Thoracic aorta (tissue), 2 donors: ENCODE measurements at regions not wholly inside any gene's neighbourhood (a gene's known extent, or its start where the extent isn't known, plus 50 kb on each side); places are given as distances from the start of the nearest gene placed in this dataset.

Experiments used
- ATAC-seq: fragments of 150-250 bp; one replicate; pipeline ENCODE4 v1.8.0; 2017; ENCODE audit warnings: low read depth; ENCODE audit not compliant: insufficient number of reproducible peaks, low FRiP score
- DNase-seq: peaks from one replicate; pipeline ENCODE4 v3.0.0-alpha.2; 2020; ENCODE audit warnings: low spot score
- H3K27ac ChIP-seq, 2 donors: fragments of 200-600 bp; sonication (generic); 1 replicate in 1 of 2; 2 replicates in 1 of 2; pipeline ENCODE4 v1.5.1; 2016; ENCODE audit warnings: mild to moderate bottlenecking in 2 of 2, moderate library complexity in 2 of 2
- H3K27me3 ChIP-seq: fragments of 200-600 bp; sonication (generic); replicated peaks from 2 replicates; pipeline ENCODE4 v1.6.0; 2016; ENCODE audit warnings: mild to moderate bottlenecking; ENCODE audit not compliant: insufficient read depth
- H3K36me3 ChIP-seq: fragments of 200-600 bp; sonication (generic); one replicate; pipeline ENCODE4 v1.5.1; 2016
- H3K4me1 ChIP-seq, 2 donors: fragments of 200-600 bp; sonication (generic); 1 replicate in 1 of 2; 2 replicates in 1 of 2; pipeline versions ENCODE4 v1.5.1 to v1.6.0; 2016; ENCODE audit warnings: low read depth in 2 of 2, mild to moderate bottlenecking in 1 of 2; ENCODE audit not compliant: control insufficient read depth in 1 of 2
- H3K4me3 ChIP-seq: fragments of 200-600 bp; sonication (generic); 2 replicates; pipeline ENCODE4 v1.5.1; 2016; ENCODE audit warnings: mild to moderate bottlenecking
- H3K9me3 ChIP-seq: fragments of 200-600 bp; sonication (generic); 2 replicates; pipeline ENCODE4 v1.5.1; 2016
- CTCF ChIP-seq: fragments of 200-600 bp; sonication (generic); IDR thresholded peaks from one replicate; pipeline ENCODE4 v1.5.1; 2019; ENCODE audit warnings: antibody characterized with exemption

DNA sequence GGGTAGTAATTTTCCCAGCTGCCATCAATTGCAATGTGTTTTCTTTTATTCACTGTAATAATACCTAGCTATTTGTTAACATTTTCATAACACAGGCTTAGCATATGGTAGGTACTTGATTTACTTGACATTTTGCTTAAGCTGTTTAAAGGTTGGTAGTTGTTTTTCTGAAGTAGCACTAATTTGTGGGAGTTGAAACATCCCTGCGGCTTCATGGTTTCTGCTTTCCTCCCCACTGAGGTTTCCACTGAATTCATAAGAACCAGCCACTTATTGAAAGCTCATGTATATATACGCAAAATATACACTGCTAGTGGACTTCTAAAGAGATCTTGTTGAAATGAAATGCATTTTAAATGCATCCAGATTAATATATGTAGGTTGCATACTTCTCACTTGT is 559.9 kb downstream of the TLE4 start:
- no peaks in the 10 kb centered on the region for H3K4me1 ChIP-seq
- DNase-seq (no peak), ATAC-seq (no peak)
- no peaks in the 10 kb centered on the region for H3K9me3 ChIP-seq
- no peaks in the 10 kb centered on the region for H3K27me3 ChIP-seq
- H3K36me3 ChIP-seq = no peaks in the 10 kb centered on the region
- no peak overlapping the region for H3K27ac ChIP-seq
- no peak for TF ChIP-seq CTCF
- no peak overlapping the region for H3K4me3 ChIP-seq

DNA sequence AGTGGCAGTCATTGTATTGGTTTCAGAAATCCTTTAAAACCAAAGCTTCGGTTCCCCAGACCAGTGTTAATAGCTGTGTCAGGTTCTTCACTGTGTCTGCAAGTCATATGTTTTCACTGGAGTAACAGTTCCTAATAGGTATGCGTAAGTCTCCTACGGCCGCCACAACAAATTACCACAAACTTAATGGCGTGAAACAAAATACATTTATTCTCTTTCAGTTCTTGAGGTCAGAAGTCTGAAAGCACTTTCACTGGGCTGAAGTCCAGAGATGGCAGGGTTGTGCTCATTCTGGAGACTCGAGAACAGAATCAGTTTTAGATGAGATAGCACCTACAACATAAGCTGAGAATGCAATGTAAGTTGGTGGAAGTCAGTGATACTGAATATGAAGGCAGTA is 556.2 kb downstream of the TLE4 start:
- DNase-seq = no peak
- Histone ChIP-seq H3K4me1 (no peaks in the 10 kb centered on the region), H3K27me3 (no peaks in the 10 kb centered on the region), H3K36me3 (no peaks in the 10 kb centered on the region), H3K4me3 (no peak overlapping the region), H3K9me3 (no peaks in the 10 kb centered on the region), H3K27ac (no peak overlapping the region)
- TF ChIP-seq CTCF = no peak
- no peak for ATAC-seq

- no peak overlapping the region for H3K4me3 ChIP-seq
- no peak for ATAC-seq
- H3K27ac ChIP-seq = no peak overlapping the region
- H3K36me3 ChIP-seq = no peaks in the 10 kb centered on the region
- no peak for TF ChIP-seq CTCF
- H3K27me3 ChIP-seq = no peaks in the 10 kb centered on the region
- no peaks in the 10 kb centered on the region for H3K4me1 ChIP-seq
- H3K9me3 ChIP-seq = no peaks in the 10 kb centered on the region
- DNase-seq = no peak
Observed at GRCh38 chr9:80125731-80126264, 554.0 kb downstream of the TLE4 start.

GRCh38 chr9:80117031-80117430 is 545.3 kb downstream of the TLE4 start:
- DNase-seq (no peak), ATAC-seq (no peak)
- H3K36me3 ChIP-seq = no peaks in the 10 kb centered on the region

DNA sequence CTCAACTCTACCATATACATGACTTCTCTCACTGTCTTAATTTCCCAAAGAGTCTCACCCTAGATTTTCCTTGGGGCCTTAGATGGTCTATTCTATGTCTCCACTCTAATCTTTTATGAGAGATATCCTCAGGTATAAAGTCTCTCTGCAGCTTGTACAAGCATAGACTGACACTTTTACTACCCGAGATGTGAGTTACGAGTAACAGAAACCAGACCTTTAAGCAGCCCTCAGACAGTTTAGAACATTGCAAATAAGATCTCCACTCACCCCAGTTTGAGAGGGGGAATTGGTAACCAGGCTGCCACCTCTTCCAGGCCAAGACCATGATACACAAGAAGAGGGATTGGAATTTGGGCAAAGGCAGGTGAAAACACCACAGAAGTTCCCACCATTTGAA is 542.5 kb downstream of the TLE4 start:
- Histone ChIP-seq H3K27me3 (no peaks in the 10 kb centered on the region), H3K4me1 (no peaks in the 10 kb centered on the region), H3K9me3 (no peaks in the 10 kb centered on the region), H3K27ac (no peak overlapping the region), H3K36me3 (no peaks in the 10 kb centered on the region), H3K4me3 (no peak overlapping the region)
- DNase-seq (no peak), ATAC-seq (no peak)
- no peak for TF ChIP-seq CTCF

More at GRCh38 chr9:80117031-80117430, 545.3 kb downstream of the TLE4 start:
- Histone ChIP-seq H3K27me3 (no peaks in the 10 kb centered on the region), H3K27ac (no peak overlapping the region), H3K9me3 (no peaks in the 10 kb centered on the region), H3K4me3 (no peak overlapping the region), H3K4me1 (no peaks in the 10 kb centered on the region)
- no peak for TF ChIP-seq CTCF
